CD4-positive, alpha-beta T cell treated with Interleukin-17A for 4 hours (primary cell): ENCODE measurements at regions not wholly inside any gene's neighbourhood (a gene's known extent, or its start where the extent isn't known, plus 50 kb on each side); places are given as distances from the start of the nearest gene placed in this dataset.
"Not testable (repeated sequence)": the region's sequence is repeated elsewhere in the genome, so short reads cannot be mapped to it uniquely, and the experiment has no call there.

ENCODE experiments used
- DNase-seq: peaks from one replicate; pipeline ENCODE4 v3.0.0-alpha.2; 2020; ENCODE audit warnings: mixed read lengths

- no peak for DNase-seq
Observed at GRCh38 chrX:9390121-9390520, 74.7 kb upstream of the TBL1X start.

- no peak for DNase-seq
Observed at GRCh38 chrX:9390693-9391368, 74.0 kb upstream of the TBL1X start.

DNA sequence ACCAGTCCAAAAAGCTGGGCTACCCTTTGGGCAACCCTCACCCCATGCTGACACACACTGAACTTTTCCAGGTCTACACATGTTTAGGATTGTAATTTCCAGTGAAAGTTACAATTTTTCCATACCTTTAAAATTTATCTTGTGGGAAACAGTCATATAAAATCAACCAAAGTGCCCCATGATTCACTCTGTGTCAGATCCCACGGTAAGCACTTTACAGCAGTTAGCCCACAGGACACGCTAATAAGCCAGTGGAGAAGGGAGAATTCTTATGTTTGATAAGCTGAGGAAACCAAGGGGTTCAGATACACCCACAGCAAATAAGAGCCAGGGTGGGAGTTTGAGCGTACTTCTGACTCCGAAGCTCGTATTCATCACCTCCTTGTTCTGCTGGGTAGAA is 72.4 kb upstream of the TBL1X start:
- DNase-seq, result no peak

DNA sequence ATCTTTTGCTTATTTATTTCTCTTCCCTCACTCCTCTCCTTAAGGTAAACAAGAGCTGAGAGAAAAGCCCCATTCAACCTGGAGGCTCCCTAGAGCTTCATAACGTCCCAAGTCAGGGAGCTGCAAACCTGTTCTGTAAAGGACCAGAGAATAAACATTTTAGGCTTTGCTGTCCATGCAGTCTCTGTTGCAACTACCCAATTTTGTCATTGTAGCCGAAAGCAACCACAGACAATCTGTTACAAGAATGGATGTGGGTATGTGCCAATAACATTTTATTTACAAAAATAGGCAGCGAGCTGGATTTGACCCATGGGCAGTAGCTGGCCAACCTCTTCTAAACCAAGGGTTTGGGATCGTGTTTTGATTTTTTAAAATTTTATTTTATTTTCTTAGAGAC is 71.3 kb upstream of the TBL1X start:
- DNase-seq, result no peak

GRCh38 chrX:9394212-9394611 is 70.6 kb upstream of the TBL1X start:
- no peak for DNase-seq

- no peak for DNase-seq
Observed at GRCh38 chrX:9396930-9397329, 67.9 kb upstream of the TBL1X start.

- no peak for DNase-seq
Observed at GRCh38 chrX:9401051-9401450, 63.8 kb upstream of the TBL1X start.

- no peak for DNase-seq
Observed at GRCh38 chrX:9403374-9403773, 61.5 kb upstream of the TBL1X start.

GRCh38 chrX:9405635-9406034 is 59.2 kb upstream of the TBL1X start:
- DNase-seq, result not testable (repeated sequence)

DNA sequence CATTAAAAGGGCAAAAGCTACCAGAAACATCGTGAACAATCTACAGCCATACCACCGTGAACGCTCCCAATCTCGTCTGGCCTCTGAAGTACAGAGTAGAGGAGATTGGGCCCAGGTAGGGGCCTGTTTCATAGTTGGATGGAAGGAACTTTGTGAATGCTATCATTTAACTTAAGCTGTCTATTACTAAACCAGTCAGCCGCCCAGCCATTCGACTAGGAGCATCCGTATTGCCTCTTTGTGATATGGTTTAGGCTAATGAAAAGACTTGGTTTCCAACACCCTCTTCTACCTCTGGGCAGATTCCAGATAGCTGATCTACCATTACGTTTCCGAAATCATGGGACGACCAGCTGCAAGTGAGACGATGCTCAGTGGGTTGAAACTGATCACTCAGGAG is 54.0 kb upstream of the TBL1X start:
- not testable (repeated sequence) for DNase-seq

- DNase-seq, result not testable (repeated sequence)
Observed at GRCh38 chrX:9411682-9412081, 53.2 kb upstream of the TBL1X start.

DNA sequence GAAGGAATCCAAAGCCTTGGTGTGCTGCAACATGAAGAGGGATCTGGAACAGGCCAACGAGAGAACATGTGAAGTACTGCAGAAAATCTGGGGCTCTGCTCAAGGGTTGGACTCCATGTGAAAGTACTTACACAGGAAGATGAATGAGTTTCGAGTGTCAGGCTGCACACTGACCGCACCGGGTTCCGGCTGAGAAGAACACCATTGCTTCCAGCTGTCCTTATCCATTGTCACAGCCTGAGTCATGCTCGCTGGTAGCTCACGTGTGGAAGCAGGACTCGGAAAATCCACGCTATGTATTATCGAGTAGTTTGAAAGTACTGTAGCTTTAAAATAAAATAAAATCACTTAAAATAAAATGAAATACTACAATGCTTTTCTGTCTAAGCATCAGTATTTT is 50.4 kb upstream of the TBL1X start:
- no peak for DNase-seq
